ENCODE measurements at regions not wholly inside any gene's neighbourhood (a gene's known extent, or its start where the extent isn't known, plus 50 kb on each side); places are given as distances from the start of the nearest gene placed in this dataset.
"Not testable (repeated sequence)": the region's sequence is repeated elsewhere in the genome, so short reads cannot be mapped to it uniquely, and the experiment has no call there.

DNA sequence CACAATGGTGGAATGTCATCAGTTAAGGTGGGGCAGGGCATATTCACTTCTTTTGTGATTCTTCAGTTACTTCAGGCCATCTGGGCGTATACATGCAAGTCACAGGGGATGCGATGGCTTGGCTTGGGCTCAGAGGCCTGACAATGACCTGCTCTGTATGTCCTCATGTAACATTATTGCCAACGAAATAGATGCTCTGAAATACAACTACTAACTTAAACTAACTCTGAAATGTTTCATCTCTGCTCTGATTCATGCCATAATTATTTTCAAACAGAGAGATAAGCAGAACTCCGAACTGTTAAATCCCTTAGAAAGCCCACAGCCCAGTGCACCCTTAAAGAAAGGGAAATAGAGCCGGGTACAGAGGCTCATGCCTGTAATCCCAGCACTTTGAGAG, 832.7 kb upstream of the PRKX start:
- TF ChIP-seq POLR2A (IDR thresholded peaks at IDR 0.05; ENCODE audit: low read depth, low read length); TAF1 (IDR thresholded peaks at IDR 0.05; ENCODE audit: low read depth, low read length); POLR2AphosphoS5 (IDR thresholded peaks at IDR 0.05; ENCODE audit: low read depth, low read length); PAX5 (IDR thresholded peaks at IDR 0.05; ENCODE audit: insufficient read depth, low read length, severe bottlenecking); SPI1 (IDR thresholded peaks at IDR 0.05; ENCODE audit: low read depth, low read length); POU2F2 (IDR thresholded peaks at IDR 0.05; ENCODE audit: low read depth, low read length): not testable (repeated sequence)

Data from GM12891 (cell line).